GM10266 (cell line): ENCODE measurements at regions not wholly inside any gene's neighbourhood (a gene's known extent, or its start where the extent isn't known, plus 50 kb on each side); places are given as distances from the start of the nearest gene placed in this dataset.

Experiments used
- DNase-seq: peaks from one replicate; pipeline ENCODE4 v3.0.0; 2012; ENCODE audit errors: extremely low spot score
- CTCF ChIP-seq: IDR thresholded peaks from 2 replicates; pipeline ENCODE4 v1.5.1; 2012; ENCODE audit warnings: mild to moderate bottlenecking, low read depth; ENCODE audit not compliant: control insufficient read depth, insufficient read depth; ENCODE audit errors: missing control alignments

DNA sequence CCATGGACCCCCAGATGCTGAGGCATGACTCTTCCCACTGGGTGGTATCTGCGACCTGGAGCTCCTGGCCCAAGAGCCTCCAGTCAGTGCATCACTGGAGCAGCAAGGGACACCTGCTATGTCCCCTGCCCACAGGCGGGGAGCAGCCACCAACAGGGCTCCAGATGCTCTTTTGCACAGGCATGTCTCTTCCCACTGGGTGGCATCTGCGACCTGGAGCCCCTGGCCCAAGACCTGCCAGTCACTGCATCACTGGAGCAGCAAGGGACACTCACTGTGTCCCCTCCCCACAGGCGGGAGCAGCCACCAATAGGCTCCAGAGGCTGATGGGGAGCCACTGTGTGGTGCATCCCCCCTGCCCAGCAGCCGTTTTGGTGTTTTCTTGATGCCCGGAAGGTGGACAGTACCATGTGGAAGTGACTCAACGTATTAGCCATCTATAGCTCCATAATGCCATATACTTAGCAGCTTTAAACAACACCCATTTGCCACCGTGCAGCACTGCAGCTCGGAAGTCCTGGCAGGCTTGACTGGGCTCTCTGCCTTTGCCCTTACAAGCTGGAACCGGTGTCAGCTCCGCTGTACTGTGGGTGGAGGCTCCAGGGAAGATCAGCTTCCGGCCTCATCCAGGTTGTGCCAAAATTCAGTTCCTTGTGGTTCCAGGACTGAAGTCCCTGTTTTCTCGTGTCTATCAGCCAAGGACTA is 124.9 kb upstream of the CST7 start:
- no peak for TF ChIP-seq CTCF
- DNase-seq: no peak

DNA sequence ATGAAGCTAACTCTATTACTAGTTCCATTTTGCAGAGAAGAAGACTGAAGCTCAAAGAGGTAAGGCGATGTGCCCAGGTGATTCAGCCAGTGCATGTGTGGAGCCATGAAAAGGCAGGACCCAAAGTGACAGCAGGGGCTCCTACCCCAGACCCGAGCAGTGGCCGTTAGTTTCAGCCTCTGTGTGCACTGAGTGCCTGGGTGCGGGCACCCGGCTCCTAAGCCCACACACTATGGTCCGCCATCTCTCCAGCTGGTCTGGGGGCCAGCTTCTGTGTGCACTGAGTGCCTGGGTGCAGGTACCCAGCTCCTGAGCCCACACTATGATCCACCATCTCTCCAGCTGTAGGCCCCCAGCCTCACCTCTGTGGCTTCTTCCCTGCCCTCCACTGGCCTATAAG is 123.5 kb upstream of the CST7 start:
- no peak for TF ChIP-seq CTCF
- DNase-seq: no peak

GRCh38 chr20:24827603-24828295 is 121.3 kb upstream of the CST7 start:
- DNase-seq: no peak
- TF ChIP-seq CTCF: no peak

- no peak for DNase-seq
- no peak for TF ChIP-seq CTCF
These were observed 119.9 kb upstream of the CST7 start for GRCh38 chr20:24828992-24829648.

DNA sequence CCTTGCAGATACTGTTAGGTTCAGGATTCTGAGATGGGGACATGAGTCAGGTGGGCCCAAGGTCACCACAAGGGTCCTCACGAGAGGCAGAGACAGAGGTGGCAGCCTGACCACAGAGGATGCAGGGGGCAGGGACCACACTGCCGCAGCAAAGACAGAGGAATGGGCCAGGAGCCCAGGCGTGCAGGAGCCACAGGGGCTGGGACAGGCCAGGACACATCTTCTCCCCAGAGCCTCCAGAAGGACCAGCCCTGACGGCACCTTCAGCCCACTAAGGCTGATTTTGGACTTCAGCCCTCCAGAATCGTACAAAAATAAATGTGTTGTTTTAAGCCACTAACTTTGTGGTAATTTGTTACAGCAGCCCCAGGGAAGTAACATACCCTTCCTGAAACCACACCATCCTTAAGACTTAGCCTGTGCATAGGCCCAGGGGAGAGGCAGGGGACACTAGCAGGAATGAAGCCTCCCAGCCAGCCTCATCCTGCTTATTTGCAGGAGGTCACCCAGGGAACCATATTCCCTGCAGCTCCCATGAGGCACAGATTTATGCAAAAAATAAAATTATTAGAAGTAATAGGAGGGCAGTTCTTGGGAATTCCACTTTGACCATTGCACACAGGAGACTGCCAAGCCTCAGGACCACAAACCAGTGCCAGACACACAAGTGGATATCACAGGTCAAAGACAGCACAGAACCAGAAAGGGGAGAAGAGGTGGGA is 119.3 kb upstream of the CST7 start:
- no peak for TF ChIP-seq CTCF
- DNase-seq: no peak

- no peak for DNase-seq
- TF ChIP-seq CTCF: no peak
These were observed 118.4 kb upstream of the CST7 start for GRCh38 chr20:24830649-24831048.
